ENCODE measurements at regions not wholly inside any gene's neighbourhood (a gene's known extent, or its start where the extent isn't known, plus 50 kb on each side); places are given as distances from the start of the nearest gene placed in this dataset.

- no peak for DNase-seq
Measured at GRCh38 chr13:84393981-84394625, 511.8 kb upstream of the SLITRK1 start.

- DNase-seq = no peak
Measured at GRCh38 chr13:84380866-84381265, 498.6 kb upstream of the SLITRK1 start.

- DNase-seq = no peak
Measured at GRCh38 chr13:84377106-84377505, 494.8 kb upstream of the SLITRK1 start.

DNA sequence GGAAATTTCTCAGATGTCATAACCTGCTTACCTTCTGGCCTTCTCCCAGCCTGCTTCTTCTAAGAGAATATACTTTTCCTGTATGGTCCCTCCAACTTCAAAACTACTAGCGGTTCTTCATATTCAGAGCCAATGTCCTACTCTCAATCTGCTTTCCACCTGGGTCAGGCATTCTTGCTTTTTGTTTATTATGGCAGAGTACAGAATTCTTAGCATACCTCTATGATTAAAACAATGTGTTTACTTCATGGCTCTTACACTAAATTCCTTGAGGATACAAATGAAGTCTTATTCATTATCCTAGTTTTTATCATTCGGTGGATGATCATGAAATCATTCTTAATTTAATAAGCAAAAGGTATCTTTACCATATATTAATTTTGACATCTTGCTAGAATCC lies 484.2 kb upstream of the SLITRK1 start:
- DNase-seq = no peak

GRCh38 chr13:84362777-84363176 lies 480.5 kb upstream of the SLITRK1 start:
- DNase-seq = no peak

DNA sequence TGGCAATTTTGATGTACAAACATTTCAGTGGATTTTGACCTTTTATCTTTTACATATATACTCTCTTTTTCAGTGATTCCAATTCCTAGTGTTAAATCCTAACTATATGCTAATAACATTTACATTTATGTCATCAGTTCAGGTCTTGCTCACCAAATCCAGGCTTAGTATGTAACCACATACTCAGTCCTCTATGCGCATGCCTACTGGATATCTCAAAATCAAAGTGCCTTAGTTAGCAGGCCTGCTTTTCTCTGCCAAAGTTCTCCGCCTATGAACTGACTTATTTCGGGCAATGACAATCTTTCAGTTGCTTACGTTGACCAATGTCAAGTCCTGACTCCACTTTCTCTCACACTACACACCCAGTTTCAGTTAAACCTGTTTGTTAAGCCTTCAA lies 478.5 kb upstream of the SLITRK1 start:
- DNase-seq = no peak

DNA sequence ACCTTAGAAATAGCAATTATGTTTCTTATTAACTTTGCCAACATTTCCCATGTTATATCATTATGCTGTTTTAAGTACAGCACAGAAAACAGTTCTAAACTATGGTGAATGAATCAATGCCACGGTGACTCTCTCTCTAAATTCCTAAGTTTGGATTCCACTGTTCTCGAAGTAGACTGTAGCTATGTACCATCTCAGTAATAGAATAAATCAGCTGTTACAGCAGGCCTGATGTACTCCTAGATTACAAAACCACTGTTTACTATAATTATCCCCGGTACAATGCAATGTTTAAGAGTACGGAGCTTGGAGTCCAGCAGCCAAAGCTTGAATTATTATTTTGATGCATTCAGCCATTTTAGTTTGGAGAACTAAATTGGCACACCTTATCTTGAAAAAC lies 476.3 kb upstream of the SLITRK1 start:
- no peak for DNase-seq

GRCh38 chr13:84352946-84353345 lies 470.7 kb upstream of the SLITRK1 start:
- DNase-seq = no peak

GRCh38 chr13:84339456-84339855 lies 457.2 kb upstream of the SLITRK1 start:
- no peak for DNase-seq

- no peak for DNase-seq
Measured at GRCh38 chr13:84332346-84332745, 450.1 kb upstream of the SLITRK1 start.

- no peak for DNase-seq
Measured at GRCh38 chr13:84315527-84315926, 433.3 kb upstream of the SLITRK1 start.

DNA sequence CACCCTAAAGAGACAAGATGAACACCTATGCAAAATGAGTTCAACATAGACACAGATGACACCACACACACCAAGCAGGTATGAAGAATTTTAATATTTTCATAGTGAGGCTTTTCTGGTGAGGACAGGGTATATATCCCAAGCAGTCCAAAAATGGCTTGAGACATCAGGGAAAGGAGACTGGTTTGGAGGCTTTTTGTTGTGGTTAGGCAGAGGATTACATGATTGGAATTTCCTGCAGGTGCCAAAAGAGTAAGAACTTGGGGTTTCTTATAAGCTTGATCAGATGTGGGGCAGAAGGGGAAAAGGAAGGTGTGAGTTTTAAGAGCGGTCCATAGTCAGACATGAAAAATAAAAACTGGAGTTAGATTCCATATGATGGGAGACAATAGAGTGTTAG lies 420.8 kb upstream of the SLITRK1 start:
- no peak for DNase-seq

GRCh38 chr13:84297251-84297650 lies 415.0 kb upstream of the SLITRK1 start:
- DNase-seq = no peak

DNA sequence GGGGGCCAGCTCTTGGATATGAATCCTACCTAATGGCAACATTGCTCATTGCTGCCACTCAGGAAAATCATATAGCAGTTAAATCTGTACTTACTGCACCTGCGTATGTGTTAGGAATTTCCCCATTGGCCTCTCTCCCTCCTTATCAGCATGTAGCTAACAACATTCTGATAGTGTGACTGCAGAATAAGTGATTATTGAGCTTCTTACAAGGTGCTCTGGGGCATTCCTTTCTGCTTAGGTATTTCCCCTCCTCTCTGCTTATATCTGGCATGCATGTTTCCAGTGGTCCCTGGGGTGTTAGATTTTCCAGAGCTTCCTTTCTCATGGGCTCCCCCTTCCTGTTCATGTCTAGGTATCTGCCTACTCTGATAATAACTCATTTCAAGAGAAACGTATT lies 414.1 kb upstream of the SLITRK1 start:
- DNase-seq = no peak

GRCh38 chr13:84294576-84294975 lies 412.3 kb upstream of the SLITRK1 start:
- no peak for DNase-seq

- DNase-seq = no peak
Measured at GRCh38 chr13:84290386-84290785, 408.1 kb upstream of the SLITRK1 start.

DNA sequence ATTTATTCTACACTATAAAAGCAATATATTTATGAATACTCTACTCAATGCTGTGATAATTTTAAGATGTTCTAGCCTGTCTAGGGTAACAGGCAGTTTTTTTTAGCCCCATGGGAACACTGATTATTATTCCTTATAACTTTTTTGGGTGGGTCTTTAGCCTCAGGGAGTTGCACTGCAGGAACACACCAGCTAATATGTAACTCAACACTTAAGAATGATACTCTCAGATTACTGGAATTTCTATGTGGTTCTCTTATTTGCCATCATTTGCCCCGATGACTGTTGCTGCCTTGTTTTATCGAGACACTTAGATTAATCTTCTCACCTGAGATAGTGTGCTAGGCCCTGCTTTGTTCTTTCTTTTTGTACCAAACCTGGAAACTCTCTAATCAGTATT lies 396.9 kb upstream of the SLITRK1 start:
- DNase-seq = no peak

DNA sequence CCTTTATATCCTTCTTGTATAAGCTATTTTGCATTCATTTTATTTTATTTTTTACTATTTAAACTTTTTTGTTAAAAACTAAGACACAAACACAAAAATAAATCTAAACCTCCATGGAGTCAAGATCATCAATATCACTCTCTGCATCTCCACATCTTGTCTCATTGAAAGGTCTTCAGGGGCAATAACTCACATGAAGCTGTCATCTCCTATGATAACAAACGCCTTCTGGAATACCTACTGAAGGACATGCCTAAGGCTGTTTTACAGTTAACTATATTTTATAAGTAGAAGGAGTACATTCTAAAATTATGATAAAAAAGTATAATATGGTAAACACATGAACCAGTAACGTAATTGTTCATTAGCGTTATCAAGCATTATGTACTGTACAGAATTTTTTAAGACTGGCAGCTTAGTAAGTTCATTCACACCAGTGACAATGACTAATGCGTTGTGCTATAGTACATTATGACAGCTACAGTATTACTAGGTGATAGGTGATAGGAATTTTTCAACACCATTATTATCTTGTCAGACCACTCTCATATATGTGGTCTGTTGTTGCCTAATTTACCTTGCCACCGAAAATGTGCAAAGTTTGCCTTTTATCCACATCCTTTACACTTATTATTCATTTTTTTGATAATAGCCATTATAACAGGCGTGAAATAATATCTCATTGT lies 390.7 kb upstream of the SLITRK1 start:
- no peak for DNase-seq

GRCh38 chr13:84265257-84265764 lies 383.0 kb upstream of the SLITRK1 start:
- no peak for DNase-seq

DNA sequence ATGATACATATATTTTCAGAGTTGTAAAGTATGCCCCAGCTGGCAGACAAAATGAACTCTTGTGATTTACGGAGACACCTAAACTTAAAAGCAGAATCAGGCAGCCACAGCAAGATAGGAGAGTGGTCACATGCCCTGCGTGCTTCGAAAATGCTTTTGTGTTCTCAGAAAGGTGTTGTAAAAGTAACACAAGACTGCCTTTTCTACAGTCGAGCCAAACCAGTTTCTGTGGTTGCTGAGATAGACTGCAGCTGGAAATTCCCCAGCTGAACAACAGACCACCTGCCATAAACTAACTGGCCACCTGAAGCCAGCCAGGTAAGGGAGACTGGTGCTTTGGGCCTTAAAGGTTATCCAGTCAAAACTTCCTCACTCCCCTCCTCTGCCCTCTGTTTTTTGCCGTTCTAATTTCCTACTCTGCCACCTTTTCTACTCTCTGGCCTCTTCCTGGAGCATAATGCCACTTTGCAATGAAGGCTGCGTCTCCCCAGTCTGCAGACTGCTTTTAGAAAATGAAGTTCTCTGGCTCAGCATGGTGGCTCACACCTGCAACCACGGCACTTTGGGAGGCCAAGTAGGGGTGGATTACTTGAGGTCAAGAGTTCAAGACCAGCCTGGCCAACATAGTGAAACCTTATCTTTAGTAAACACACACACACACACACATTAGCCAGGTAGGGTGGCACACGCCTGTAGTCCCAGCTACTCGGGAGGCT lies 381.2 kb upstream of the SLITRK1 start:
- no peak for DNase-seq

GRCh38 chr13:84255226-84255797 lies 373.0 kb upstream of the SLITRK1 start:
- DNase-seq = no peak

- DNase-seq = no peak
Measured at GRCh38 chr13:84249463-84249862, 367.2 kb upstream of the SLITRK1 start.

DNA sequence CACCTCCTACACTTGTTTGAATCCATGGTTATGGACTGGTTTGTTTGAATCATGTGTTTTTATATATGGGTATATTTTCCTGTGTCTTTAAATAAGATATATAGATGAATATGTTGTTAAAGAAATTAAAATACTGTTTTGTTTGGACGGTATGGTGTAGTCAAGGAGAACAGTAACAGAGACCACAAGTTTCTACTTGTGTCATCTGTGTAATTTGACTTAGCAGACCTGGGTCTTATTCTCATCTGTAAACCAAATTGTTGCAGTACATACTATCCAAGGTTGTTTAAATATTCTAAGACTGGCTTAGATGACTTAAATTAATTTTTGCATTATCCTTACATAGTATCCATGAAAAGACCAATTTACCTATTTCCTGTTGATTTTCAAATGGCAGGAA lies 361.1 kb upstream of the SLITRK1 start:
- DNase-seq = no peak

- DNase-seq = no peak
Measured at GRCh38 chr13:84239032-84239431, 356.8 kb upstream of the SLITRK1 start.
